Activated gamma-delta T cell treated with Interleukin-2 at 50 U/mL for 16 hours (primary cell): ENCODE measurements at regions not wholly inside any gene's neighbourhood (a gene's known extent, or its start where the extent isn't known, plus 50 kb on each side); places are given as distances from the start of the nearest gene placed in this dataset.
"Not testable (repeated sequence)": the region's sequence is repeated elsewhere in the genome, so short reads cannot be mapped to it uniquely, and the experiment has no call there.

ENCODE experiments used
- DNase-seq: peaks from one replicate; pipeline ENCODE4 v3.0.0-alpha.2; 2020

- peak; percentile 38 for DNase-seq
Observed at GRCh38 chr7:65251851-65252620, 121.6 kb upstream of the ZNF92 start.

DNA sequence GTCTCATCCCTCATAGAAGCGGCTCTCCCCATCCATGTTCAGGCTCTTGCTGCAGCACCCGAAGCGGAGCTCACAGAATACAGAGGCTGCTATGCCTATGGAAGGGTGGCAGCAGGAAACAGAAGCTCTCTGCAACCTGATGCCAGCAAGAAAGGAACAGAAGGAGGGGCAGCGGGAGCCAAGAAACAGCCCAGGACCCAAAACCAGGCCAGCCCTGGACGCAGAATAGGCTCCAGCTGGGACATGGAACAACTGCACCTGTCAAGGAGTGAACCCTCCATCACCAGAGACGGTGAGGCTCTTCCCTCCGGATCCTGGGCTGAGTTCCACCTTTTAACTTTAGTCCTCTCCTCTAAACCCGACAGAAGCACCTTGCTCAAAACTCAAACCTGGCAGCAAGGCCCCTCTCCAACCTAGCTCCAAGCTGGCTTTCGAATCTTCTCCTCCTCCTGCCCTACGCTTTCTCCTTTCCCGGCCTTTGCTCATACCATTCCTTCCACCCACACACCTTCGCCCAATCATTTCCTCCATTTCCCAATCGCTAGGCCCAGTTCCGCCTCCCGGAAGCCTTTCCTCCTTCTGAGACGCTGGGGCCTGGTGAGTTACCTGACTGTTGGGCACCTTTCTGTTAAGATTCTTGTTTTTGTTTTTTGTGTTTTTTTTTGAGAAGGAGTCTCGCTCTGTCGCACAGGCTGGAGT is 122.8 kb upstream of the ZNF92 start:
- no peak for DNase-seq

DNA sequence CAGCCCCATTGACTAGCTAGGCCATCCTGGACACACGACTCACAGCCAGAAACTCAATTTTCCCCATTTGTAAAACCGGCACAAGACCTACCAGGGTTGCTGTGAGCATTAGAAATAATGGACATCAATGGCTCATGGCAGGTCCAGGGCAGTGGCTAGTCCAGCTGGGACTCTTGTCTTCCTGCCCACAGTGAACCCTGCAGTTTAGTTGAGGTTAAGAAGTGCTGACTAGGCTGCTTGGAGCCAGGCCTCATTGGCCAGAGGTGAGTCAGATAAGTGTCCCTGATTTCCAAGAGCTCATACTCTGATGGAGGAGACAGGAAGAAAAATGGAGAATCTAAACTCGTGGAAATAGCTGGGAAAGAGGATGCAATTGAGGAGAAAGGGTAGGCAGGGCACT is 123.4 kb upstream of the ZNF92 start:
- no peak for DNase-seq

- DNase-seq = no peak
Observed at GRCh38 chr7:65247491-65247890, 126.2 kb upstream of the ZNF92 start.

DNA sequence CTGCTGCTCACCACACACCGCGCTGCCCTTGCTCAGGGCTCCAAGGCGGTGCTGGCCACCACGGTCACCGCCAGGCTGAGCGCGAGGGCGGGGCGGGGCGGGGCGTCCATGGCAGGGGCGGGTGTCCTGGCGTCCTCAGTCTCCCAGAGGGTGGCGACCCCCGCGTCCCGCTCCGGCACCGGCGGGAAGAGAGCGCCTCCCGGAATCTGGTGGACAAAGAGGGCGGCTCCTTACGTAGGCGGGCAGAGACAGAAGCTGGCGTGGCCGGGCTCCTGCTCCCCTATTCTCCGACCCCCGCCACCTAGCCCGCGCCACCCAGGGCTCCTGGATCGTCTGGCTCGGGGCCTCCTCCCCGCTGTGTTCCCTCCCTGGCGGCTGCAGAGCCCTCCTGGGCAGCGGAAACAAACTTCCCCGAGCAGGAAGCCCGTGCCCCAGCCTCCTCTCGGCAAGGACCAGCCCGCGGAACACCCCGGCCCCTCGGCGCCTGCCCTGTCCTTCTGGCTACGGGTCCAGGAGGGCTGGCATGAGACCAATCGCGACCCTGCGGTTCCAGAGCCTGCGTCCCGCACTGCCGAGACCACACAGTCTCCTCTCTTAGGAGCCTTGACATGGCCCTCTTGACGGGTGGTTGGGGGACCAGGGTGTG is 133.8 kb upstream of the ZNF92 start:
- no peak for DNase-seq

GRCh38 chr7:65239324-65239706 is 134.3 kb upstream of the ZNF92 start:
- DNase-seq = no peak

DNA sequence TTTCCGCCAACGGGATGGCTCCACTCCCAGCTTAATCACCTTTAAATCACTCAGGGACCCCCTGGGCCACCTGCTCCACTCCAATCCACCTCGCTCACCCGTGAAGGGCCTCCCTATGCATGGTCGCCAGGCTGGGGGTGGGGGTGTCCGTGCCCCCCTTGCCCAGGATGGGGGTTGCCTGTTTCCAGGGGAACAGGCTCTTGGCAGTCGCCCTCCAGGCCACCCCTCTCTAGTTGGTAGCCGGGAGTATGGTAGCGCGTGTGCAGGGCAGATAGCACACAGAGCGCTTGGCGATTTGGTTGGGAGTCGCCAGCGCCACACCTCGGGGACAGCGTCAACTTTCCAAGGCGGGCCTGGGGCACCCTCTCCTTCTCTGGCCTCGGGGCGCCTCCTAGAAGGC is 134.9 kb upstream of the ZNF92 start:
- DNase-seq = no peak

DNA sequence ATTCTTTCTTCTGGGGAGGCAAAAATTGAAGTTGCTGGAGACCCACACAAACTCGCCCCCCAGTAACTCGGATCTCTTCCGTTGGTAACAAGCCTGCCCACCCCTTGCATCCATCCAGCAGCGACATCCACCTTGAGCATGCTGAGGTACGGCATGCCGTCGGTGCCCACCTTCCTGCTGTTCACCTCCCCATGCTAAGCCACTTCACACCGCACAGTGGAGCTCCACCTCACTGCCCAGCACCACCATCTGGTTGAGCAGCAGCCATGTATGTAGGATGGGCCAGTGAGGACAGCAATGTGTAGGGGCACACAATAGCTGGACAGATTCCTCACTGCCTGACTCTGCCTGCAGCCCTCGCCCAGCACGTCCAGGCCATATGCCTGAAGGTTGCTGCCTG is 138.1 kb upstream of the ZNF92 start:
- DNase-seq = no peak

DNA sequence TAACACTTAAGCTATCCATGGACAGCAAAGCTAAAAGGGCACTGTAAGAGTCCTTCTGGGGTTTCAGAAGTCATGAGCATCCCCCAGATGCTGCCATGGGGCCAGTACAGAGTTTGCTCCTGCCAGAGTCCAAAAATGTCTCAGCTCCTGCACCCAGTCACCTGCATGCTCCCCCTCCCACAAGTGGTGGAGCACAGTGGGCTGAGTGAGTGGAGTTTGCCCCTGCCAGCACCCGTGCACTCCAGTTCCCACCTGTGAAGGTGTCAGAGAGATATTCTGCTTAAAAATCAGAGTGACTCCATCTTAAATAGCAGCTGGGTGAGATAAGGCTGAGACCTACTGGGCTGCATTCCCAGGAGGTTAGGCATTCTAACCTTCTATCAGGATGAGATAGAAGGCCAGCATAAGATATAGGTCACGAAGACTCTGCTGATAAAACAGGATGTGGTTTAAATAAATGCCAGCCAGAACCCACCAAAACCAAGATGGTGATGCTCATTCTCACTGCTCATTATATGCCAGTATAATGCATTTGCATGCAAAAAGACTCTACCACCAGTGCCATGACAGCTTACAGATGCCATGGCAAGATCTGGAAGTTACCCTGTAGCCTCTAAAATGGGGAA is 140.1 kb upstream of the ZNF92 start:
- no peak for DNase-seq

GRCh38 chr7:65230231-65230630 is 143.4 kb upstream of the ZNF92 start:
- DNase-seq = no peak

DNA sequence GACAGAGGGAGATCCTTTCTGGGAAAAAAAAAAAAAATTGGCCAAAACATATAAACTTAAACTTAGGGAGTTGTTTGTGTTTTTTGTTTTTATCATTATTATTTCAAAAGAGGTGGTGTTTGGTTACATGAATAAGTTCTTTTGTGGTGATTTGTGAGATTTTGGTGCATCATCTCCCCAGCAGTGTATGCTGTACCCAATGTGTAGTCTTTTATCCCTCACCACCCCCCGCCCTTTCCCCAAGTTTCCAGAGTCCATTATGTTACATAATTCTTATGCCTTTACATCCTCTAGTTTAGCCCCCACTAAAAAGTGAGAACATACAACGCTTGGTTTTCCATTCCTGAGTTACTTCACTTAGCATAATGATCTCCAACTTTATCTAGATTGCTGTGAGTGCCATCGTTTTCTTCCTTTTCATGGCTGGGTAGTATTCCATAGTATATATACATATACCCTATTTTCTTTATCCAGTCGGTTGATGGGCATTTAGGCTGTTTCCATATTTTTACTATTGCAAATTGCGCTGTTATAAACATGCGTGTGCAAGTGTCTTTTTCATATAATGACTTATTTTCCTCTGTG is 148.1 kb upstream of the ZNF92 start:
- no peak for DNase-seq

DNA sequence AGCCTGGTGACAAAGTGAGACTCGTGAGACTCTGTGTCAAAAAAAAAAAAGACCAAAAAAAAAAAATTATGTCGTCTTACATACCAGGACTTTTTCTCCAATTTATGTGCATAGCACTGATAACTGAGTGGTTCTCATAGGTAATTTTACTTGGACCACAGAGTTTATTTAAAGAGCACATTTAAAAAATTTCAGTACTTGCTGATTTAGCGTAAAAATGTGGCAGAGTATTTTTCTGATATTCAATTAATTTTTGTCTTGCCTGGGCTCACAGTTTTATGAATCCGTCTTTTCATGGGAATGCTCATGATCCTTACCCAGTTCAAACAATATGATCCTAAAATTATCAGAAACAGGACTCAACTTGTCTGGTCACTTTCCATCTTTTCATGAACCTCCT is 151.0 kb upstream of the ZNF92 start:
- no peak for DNase-seq

DNA sequence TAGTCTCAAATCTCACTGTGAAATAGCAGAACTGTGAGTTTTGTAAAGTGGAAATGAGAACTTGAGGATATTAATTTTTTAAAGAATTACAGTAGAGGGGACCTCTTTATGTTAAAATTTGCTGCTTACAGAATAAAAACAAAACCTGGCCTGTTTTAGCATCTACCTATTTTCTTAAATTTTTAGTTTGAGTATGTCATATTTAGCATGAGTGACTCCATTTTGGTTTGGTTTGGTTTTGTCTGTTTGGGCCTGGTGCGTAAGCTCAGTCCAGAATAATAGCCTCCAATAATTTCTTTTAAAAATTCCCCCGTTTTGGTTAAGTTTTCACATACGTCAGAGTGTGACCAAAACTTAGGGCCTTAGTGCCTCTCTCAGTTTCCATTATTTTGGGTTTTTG is 152.0 kb upstream of the ZNF92 start:
- DNase-seq = no peak

- DNase-seq = no peak
Observed at GRCh38 chr7:65219623-65220022, 154.0 kb upstream of the ZNF92 start.

DNA sequence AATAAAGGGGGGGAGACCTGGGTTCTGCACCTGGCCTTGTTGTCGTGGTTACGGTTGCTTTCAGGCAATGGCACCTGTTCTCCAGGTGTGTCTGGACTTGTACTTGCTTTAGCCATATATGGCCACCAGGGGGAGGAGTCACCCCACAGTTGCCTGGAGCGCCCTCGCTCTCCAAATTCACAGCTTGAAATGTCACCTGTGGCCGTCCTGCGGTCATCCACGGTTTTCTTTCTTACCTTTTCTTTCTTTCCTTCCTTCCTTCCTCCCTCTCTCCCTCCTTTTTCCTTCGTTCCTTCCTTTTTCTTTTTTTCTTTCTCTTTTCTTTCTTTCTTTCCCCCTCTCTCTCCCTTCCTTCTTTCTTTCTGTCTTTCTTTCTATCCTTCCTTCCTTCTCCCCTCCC is 157.2 kb upstream of the ZNF92 start:
- DNase-seq = peak; percentile 59

GRCh38 chr7:65213260-65213659 is 160.4 kb upstream of the ZNF92 start:
- DNase-seq = not testable (repeated sequence)

GRCh38 chr7:65199221-65199620 is 174.4 kb upstream of the ZNF92 start:
- DNase-seq = not testable (repeated sequence)

- not testable (repeated sequence) for DNase-seq
Observed at GRCh38 chr7:65193334-65194058, 180.2 kb upstream of the ZNF92 start.

- not testable (repeated sequence) for DNase-seq
Observed at GRCh38 chr7:65177041-65177440, 170.6 kb upstream of the ERV3-1 start.

- not testable (repeated sequence) for DNase-seq
Observed at GRCh38 chr7:65150105-65150504, 143.6 kb upstream of the ERV3-1 start.

GRCh38 chr7:65146118-65146914 is 139.8 kb upstream of the ERV3-1 start:
- DNase-seq = not testable (repeated sequence)

DNA sequence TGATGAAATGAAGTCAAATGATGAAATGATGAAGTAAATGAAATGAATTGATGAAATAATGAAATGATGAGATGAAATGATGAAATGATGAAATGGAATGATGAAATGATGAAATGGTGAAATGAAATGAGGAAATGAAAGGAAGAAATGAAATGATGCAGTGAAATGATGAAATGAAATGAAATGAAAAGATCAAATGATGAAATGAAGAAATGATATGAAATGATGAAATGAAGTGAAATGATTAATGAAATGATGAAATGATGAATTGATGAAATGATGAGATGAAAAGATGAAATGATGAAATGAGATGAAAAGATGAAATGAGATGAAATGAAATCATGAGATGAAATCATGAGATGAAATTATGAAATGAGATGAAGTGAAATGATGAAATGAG is 139.2 kb upstream of the ERV3-1 start:
- DNase-seq = not testable (repeated sequence)
